GM23248 (cell line): ENCODE measurements at regions not wholly inside any gene's neighbourhood (a gene's known extent, or its start where the extent isn't known, plus 50 kb on each side); places are given as distances from the start of the nearest gene placed in this dataset.
"Not testable (repeated sequence)": the region's sequence is repeated elsewhere in the genome, so short reads cannot be mapped to it uniquely, and the experiment has no call there.

Experiments used
- DNase-seq: peaks from one replicate; pipeline ENCODE4 v3.0.0-alpha.2; 2015
- H2AFZ ChIP-seq: fragments of 200-600 bp; sonication (generic); 2 replicates; pipeline ENCODE4 v1.6.1; 2016; ENCODE audit warnings: antibody characterized with exemption
- H3F3A ChIP-seq: fragments of 200-600 bp; sonication (generic); 2 replicates; pipeline ENCODE4 v1.6.1; 2016; ENCODE audit warnings: mild to moderate bottlenecking, antibody characterized with exemption, mixed run types; ENCODE audit not compliant: insufficient read depth
- H3K27ac ChIP-seq: fragments of 200-600 bp; sonication (generic); 2 replicates; pipeline ENCODE4 v1.5.1; 2016; ENCODE audit warnings: mild to moderate bottlenecking
- H3K27me3 ChIP-seq: fragments of 200-600 bp; sonication (generic); replicated peaks from 2 replicates; pipeline ENCODE4 v1.6.1; 2016; ENCODE audit warnings: mild to moderate bottlenecking; ENCODE audit not compliant: insufficient read depth
- H3K36me3 ChIP-seq: fragments of 200-600 bp; sonication (generic); 2 replicates; pipeline ENCODE4 v1.6.1; 2016; ENCODE audit warnings: low read depth, mild to moderate bottlenecking
- H3K4me1 ChIP-seq: fragments of 200-600 bp; sonication (generic); 2 replicates; pipeline ENCODE4 v1.6.1; 2016; ENCODE audit warnings: mild to moderate bottlenecking; ENCODE audit not compliant: insufficient read depth
- H3K4me2 ChIP-seq: fragments of 200-600 bp; sonication (generic); one replicate; pipeline ENCODE4 v1.6.1; 2016; ENCODE audit warnings: mild to moderate bottlenecking; ENCODE audit not compliant: unreplicated experiment
- H3K4me3 ChIP-seq: fragments of 200-600 bp; sonication (generic); 2 replicates; pipeline ENCODE4 v1.5.1; 2016; ENCODE audit warnings: mild to moderate bottlenecking
- H3K79me2 ChIP-seq: fragments of 200-600 bp; sonication (generic); 2 replicates; pipeline ENCODE4 v1.6.1; 2016; ENCODE audit warnings: mild to moderate bottlenecking; ENCODE audit not compliant: insufficient read depth
- H3K9ac ChIP-seq: fragments of 200-600 bp; sonication (generic); 2 replicates; pipeline ENCODE4 v1.6.1; 2016; ENCODE audit warnings: mild to moderate bottlenecking
- H3K9me2 ChIP-seq: fragments of 200-600 bp; sonication (generic); 2 replicates; pipeline ENCODE4 v1.6.1; 2016; ENCODE audit warnings: mixed run types, mild to moderate bottlenecking, moderate library complexity; ENCODE audit not compliant: insufficient read depth
- H3K9me3 ChIP-seq: fragments of 200-600 bp; sonication (generic); one replicate; pipeline ENCODE4 v1.6.1; 2017; ENCODE audit warnings: low read depth
- H4K20me1 ChIP-seq: fragments of 200-600 bp; sonication (generic); 2 replicates; pipeline ENCODE4 v1.6.0; 2016; ENCODE audit not compliant: insufficient read depth
- EZH2 ChIP-seq: fragments of 200-600 bp; sonication (generic); IDR thresholded peaks from 2 replicates; pipeline ENCODE4 v1.6.1; 2018; ENCODE audit warnings: antibody characterized with exemption, mild to moderate bottlenecking; ENCODE audit not compliant: insufficient read depth, poor library complexity, severe bottlenecking
- EZH2phosphoT487 ChIP-seq: fragments of 200-600 bp; sonication (generic); IDR thresholded peaks from 2 replicates; pipeline ENCODE4 v1.6.1; 2018; ENCODE audit warnings: antibody characterized with exemption, moderate library complexity, mild to moderate bottlenecking, low read depth; ENCODE audit not compliant: insufficient read depth
- WGBS, 2 experiments: methylation state at CpG; one replicate each; pipeline ENCODE4 v1.1.6; 2015 to 2017; ENCODE audit warnings: low lambda C conversion rate in 2 of 2, low coverage in 1 of 2; ENCODE audit errors: missing lambda C conversion rate in 2 of 2; 5-methylcytosine and 5-hydroxymethylcytosine counted together
- in situ Hi-C: fragments of 300-500 bp; cut with MboI; formaldehyde crosslinking; loops from 2 replicates; pipeline ENCODE4 v1.15.0; 2020

GRCh38 chr1:169051171-169051570, 55.3 kb upstream of the ATP1B1 start:
- H3K4me1 ChIP-seq = no peaks in the 10 kb centered on the region
- no peak for TF ChIP-seq EZH2phosphoT487
- TF ChIP-seq EZH2 = no peak
- no peak overlapping the region for H3K9ac ChIP-seq
- no peak overlapping the region for H3K27ac ChIP-seq
- no peaks in the 10 kb centered on the region for H3K36me3 ChIP-seq
- WGBS, 2 experiments = 35 to 37% methylated on average over 2 of the region's 2 CpGs
- H3K4me2 ChIP-seq = no peak overlapping the region
- DNase-seq = no peak
- H3K9me3 ChIP-seq = no peaks in the 10 kb centered on the region
- H2AFZ ChIP-seq = no peak overlapping the region
- H4K20me1 ChIP-seq = no peaks in the 10 kb centered on the region
- no peaks in the 10 kb centered on the region for H3K79me2 ChIP-seq
- in situ Hi-C loops = no loop called here
- no peaks in the 10 kb centered on the region for H3K27me3 ChIP-seq
- H3F3A ChIP-seq = no peaks in the 10 kb centered on the region
- no peaks in the 10 kb centered on the region for H3K9me2 ChIP-seq
- H3K4me3 ChIP-seq = no peak overlapping the region

DNA sequence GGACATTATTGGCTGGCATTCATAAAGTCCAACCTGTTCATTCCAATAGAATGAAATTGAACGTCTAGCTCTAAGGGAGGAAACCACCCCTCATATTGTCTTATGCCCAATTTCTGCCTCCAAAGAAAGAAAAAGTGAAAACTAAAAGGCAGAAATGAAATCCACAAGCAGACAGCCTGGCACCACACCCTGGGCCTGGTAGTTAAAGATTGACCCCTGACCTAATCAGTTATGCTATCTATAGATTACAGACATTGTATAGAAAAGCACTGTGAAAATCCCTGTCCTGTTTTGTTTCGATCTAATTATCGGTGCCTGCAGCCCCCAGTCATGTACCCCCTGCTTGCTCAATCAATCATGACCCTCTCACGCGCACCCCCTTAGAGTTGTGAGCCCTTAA, 54.3 kb upstream of the ATP1B1 start:
- H3K9ac ChIP-seq, H3K9me3 ChIP-seq, H3F3A ChIP-seq, H3K4me1 ChIP-seq, in situ Hi-C loops, H3K79me2 ChIP-seq, H2AFZ ChIP-seq, H3K9me2 ChIP-seq, DNase-seq, H4K20me1 ChIP-seq, H3K27me3 ChIP-seq, H3K27ac ChIP-seq, H3K4me3 ChIP-seq, H3K4me2 ChIP-seq, H3K36me3 ChIP-seq: not testable (repeated sequence)
- 72 to 82% methylated on average over 5 of the region's 5 CpGs for WGBS, 2 experiments

DNA sequence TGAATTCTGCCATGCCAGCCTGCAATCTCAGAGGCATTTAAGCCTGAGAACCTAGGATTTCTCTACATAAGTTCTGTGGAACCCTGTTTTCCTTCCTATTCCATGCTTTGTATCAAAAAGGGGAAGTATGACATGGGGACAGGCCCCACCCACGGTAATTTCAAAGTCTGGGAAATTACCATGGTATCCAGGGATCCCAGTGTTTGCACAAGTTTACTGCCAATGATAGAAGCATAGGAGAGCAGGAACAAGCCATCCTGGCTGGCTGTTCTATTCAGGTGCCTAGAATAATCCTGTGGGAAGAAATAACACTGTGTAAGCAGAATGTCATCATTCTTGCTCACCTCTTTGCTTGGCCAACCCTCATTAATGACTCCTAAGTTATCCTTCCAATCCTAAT, 53.8 kb upstream of the ATP1B1 start:
- 20 to 21% methylated on average over 1 of the region's 1 CpG for WGBS, 2 experiments
- no peaks in the 10 kb centered on the region for H3K9me2 ChIP-seq

DNA sequence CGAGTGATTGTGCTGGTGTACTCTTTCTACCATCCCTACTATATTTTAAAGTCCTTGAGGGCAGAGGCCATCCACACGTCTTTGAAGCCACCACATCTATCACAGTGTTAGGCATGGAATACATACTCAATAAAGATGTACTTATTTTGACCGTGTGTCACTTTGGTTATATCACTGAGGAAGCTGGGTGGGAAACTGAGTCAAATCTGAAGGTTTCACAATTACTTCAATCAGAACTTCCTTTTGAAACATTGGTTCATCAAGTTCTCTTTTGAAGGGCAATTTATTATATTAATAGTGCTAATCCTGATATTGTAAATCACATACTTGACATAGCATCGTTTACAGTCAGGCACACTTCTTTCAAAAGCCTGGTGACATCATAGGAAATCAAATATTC, 53.3 kb upstream of the ATP1B1 start:
- no peaks in the 10 kb centered on the region for H3K9me3 ChIP-seq
- no peaks in the 10 kb centered on the region; the same call in 1 of the 2 replicates for H3K27me3 ChIP-seq
- H3K9ac ChIP-seq = no peak overlapping the region
- in situ Hi-C loops = no loop called here
- H3K9me2 ChIP-seq = no peaks in the 10 kb centered on the region
- DNase-seq = no peak
- H3K36me3 ChIP-seq = no peaks in the 10 kb centered on the region
- H3F3A ChIP-seq = no peaks in the 10 kb centered on the region
- TF ChIP-seq EZH2 (no peak), EZH2phosphoT487 (no peak)
- H2AFZ ChIP-seq = no peak overlapping the region
- H3K4me2 ChIP-seq = no peak overlapping the region
- no peak overlapping the region for H3K4me3 ChIP-seq
- 63 to 65% methylated on average over 4 of the region's 4 CpGs for WGBS, 2 experiments
- H4K20me1 ChIP-seq = no peaks in the 10 kb centered on the region
- no peak overlapping the region for H3K27ac ChIP-seq
- no peaks in the 10 kb centered on the region for H3K4me1 ChIP-seq
- H3K79me2 ChIP-seq = no peaks in the 10 kb centered on the region

More for the DNA sequence above, 53.8 kb upstream of the ATP1B1 start:
- H3K27me3 ChIP-seq = no peaks in the 10 kb centered on the region; the same call in 1 of the 2 replicates
- H2AFZ ChIP-seq = no peak overlapping the region
- no peaks in the 10 kb centered on the region for H3K4me1 ChIP-seq
- TF ChIP-seq EZH2phosphoT487 (no peak), EZH2 (no peak)
- H3K4me3 ChIP-seq = no peak overlapping the region
- no peaks in the 10 kb centered on the region for H3K36me3 ChIP-seq
- no peak overlapping the region for H3K9ac ChIP-seq
- H3K9me3 ChIP-seq = no peaks in the 10 kb centered on the region
- H3F3A ChIP-seq = no peaks in the 10 kb centered on the region
- no peak for DNase-seq
- no peaks in the 10 kb centered on the region for H3K79me2 ChIP-seq
- H3K4me2 ChIP-seq = no peak overlapping the region
- H4K20me1 ChIP-seq = no peaks in the 10 kb centered on the region
- no peak overlapping the region for H3K27ac ChIP-seq
- in situ Hi-C loops = no loop called here
